ENCODE measurements at regions not wholly inside any gene's neighbourhood (a gene's known extent, or its start where the extent isn't known, plus 50 kb on each side); places are given as distances from the start of the nearest gene placed in this dataset.

GRCh38 chr2:187056416-187057334 is 207.7 kb upstream of the ZSWIM2 start:
- no peak for TF ChIP-seq CTCF (IDR thresholded peaks at IDR 0.05; ENCODE audit: control insufficient read depth, insufficient read depth, low read depth, low read length, missing control alignments)
- no peak for DNase-seq (ENCODE audit: low read depth)
- no peak overlapping the region for H3K4me3 ChIP-seq (ENCODE audit: control insufficient read depth, low read depth, low read length)

- TF ChIP-seq CTCF (IDR thresholded peaks at IDR 0.05; ENCODE audit: control insufficient read depth, insufficient read depth, low read depth, low read length, missing control alignments): no peak
- no peak overlapping the region for H3K4me3 ChIP-seq (ENCODE audit: control insufficient read depth, low read depth, low read length)
- no peak for DNase-seq (ENCODE audit: low read depth)
Measured at GRCh38 chr2:187055463-187055862, 206.5 kb upstream of the ZSWIM2 start.

GRCh38 chr2:187054501-187055319 is 205.7 kb upstream of the ZSWIM2 start:
- no peak for TF ChIP-seq CTCF (IDR thresholded peaks at IDR 0.05; ENCODE audit: control insufficient read depth, insufficient read depth, low read depth, low read length, missing control alignments)

GRCh38 chr2:187051350-187051749 is 202.4 kb upstream of the ZSWIM2 start:
- H3K4me3 ChIP-seq (ENCODE audit: control insufficient read depth, low read depth, low read length): no peak overlapping the region
- TF ChIP-seq CTCF (IDR thresholded peaks at IDR 0.05; ENCODE audit: control insufficient read depth, insufficient read depth, low read depth, low read length, missing control alignments): no peak
- DNase-seq (ENCODE audit: low read depth): no peak

More at GRCh38 chr2:187054501-187055319, 205.7 kb upstream of the ZSWIM2 start:
- no peak for DNase-seq (ENCODE audit: low read depth)
- no peak overlapping the region for H3K4me3 ChIP-seq (ENCODE audit: control insufficient read depth, low read depth, low read length)

GRCh38 chr2:187050409-187050998 is 201.5 kb upstream of the ZSWIM2 start:
- TF ChIP-seq CTCF (IDR thresholded peaks at IDR 0.05; ENCODE audit: control insufficient read depth, insufficient read depth, low read depth, low read length, missing control alignments): no peak
- H3K4me3 ChIP-seq (ENCODE audit: control insufficient read depth, low read depth, low read length): no peak overlapping the region
- DNase-seq (ENCODE audit: low read depth): no peak

GRCh38 chr2:187037310-187037709 is 188.3 kb upstream of the ZSWIM2 start:
- H3K4me3 ChIP-seq (ENCODE audit: control insufficient read depth, low read depth, low read length): no peak overlapping the region
- DNase-seq (ENCODE audit: low read depth): no peak
- TF ChIP-seq CTCF (IDR thresholded peaks at IDR 0.05; ENCODE audit: control insufficient read depth, insufficient read depth, low read depth, low read length, missing control alignments): no peak
